NK-92 treated with Interleukin-12 subunit alpha and Interleukin-12 subunit beta, amount 100 ng/mL, for 24 hours (cell line): ENCODE measurements at regions not wholly inside any gene's neighbourhood (a gene's known extent, or its start where the extent isn't known, plus 50 kb on each side); places are given as distances from the start of the nearest gene placed in this dataset.

Experiments
- DNase-seq: peaks from one replicate; lab custom pipeline; 2025; lab: John Stamatoyannopoulos, UW

- DNase-seq, result no peak
Measured at GRCh38 chr2:118698564-118698963, 148.9 kb downstream of the EN1 start.

GRCh38 chr2:118697781-118698180, 149.7 kb downstream of the EN1 start:
- no peak for DNase-seq

GRCh38 chr2:118696786-118697465, 150.5 kb downstream of the EN1 start:
- no peak for DNase-seq

- DNase-seq, result no peak
Measured at GRCh38 chr2:118693287-118693822, 154.1 kb downstream of the EN1 start.

- DNase-seq, result no peak
Measured at GRCh38 chr2:118689874-118690273, 157.6 kb downstream of the EN1 start.

GRCh38 chr2:118689456-118689855, 158.0 kb downstream of the EN1 start:
- no peak for DNase-seq

- DNase-seq, result no peak
Measured at GRCh38 chr2:118689033-118689432, 158.4 kb downstream of the EN1 start.

GRCh38 chr2:118687698-118688097, 159.8 kb downstream of the EN1 start:
- no peak for DNase-seq

GRCh38 chr2:118687192-118687591, 160.3 kb downstream of the EN1 start:
- DNase-seq, result no peak

- DNase-seq, result no peak
Measured at GRCh38 chr2:118686346-118686745, 161.1 kb downstream of the EN1 start.

GRCh38 chr2:118683460-118683859, 164.0 kb downstream of the EN1 start:
- no peak for DNase-seq

GRCh38 chr2:118678985-118679384, 168.5 kb downstream of the EN1 start:
- no peak for DNase-seq

GRCh38 chr2:118677546-118677945, 169.9 kb downstream of the EN1 start:
- DNase-seq, result no peak

- DNase-seq, result no peak
Measured at GRCh38 chr2:118675531-118675930, 171.9 kb downstream of the EN1 start.

- no peak for DNase-seq
Measured at GRCh38 chr2:118672571-118673158, 174.8 kb downstream of the EN1 start.

- DNase-seq, result no peak
Measured at GRCh38 chr2:118671701-118672454, 175.6 kb downstream of the EN1 start.

- no peak for DNase-seq
Measured at GRCh38 chr2:118670838-118671237, 176.6 kb downstream of the EN1 start.

GRCh38 chr2:118670276-118670675, 177.2 kb downstream of the EN1 start:
- DNase-seq, result no peak

- DNase-seq, result no peak
Measured at GRCh38 chr2:118669654-118670053, 177.8 kb downstream of the EN1 start.

- no peak for DNase-seq
Measured at GRCh38 chr2:118668431-118669424, 178.7 kb downstream of the EN1 start.

GRCh38 chr2:118667964-118668363, 179.5 kb downstream of the EN1 start:
- DNase-seq, result no peak

GRCh38 chr2:118667348-118667747, 180.1 kb downstream of the EN1 start:
- no peak for DNase-seq
